Epithelial cell of esophagus (primary cell): ENCODE measurements at regions not wholly inside any gene's neighbourhood (a gene's known extent, or its start where the extent isn't known, plus 50 kb on each side); places are given as distances from the start of the nearest gene placed in this dataset.

Experiments
- DNase-seq: peaks from one replicate; pipeline ENCODE4 v3.0.0; 2010; ENCODE audit warnings: low read depth
- H3K4me3 ChIP-seq: 2 replicates; pipeline ENCODE4 v1.5.1; 2011; ENCODE audit warnings: mild to moderate bottlenecking, low read length, control low read depth
- TF ChIP-seq, protein P1 (sequence below): IDR thresholded peaks from 2 replicates; pipeline ENCODE4 v1.5.1; 2011; ENCODE audit warnings: low read depth, mild to moderate bottlenecking, low read length, control low read depth, inconsistent platforms; ENCODE audit not compliant: insufficient read depth; ENCODE audit errors: missing control alignments

DNA sequence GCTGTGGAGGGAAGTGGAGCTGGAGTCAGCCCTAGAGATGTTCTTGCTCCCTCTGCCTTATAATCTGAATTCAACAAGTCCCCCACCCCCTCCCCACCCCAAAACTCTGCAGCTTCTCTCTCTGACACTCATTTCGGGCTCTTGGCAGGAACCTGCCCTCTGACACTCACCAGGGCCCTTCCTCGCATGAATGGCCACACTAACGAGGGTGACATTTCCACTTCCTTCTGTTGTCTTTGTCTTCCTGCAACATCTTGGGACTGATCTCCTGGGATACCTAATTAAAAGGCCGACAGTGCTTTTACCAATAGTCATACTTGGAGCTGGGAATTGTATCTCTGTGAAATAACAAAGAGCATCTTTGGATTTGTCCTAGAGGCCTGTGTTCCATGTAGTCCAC, 106.9 kb upstream of the PIRT start:
- TF ChIP-seq, protein P1, sequence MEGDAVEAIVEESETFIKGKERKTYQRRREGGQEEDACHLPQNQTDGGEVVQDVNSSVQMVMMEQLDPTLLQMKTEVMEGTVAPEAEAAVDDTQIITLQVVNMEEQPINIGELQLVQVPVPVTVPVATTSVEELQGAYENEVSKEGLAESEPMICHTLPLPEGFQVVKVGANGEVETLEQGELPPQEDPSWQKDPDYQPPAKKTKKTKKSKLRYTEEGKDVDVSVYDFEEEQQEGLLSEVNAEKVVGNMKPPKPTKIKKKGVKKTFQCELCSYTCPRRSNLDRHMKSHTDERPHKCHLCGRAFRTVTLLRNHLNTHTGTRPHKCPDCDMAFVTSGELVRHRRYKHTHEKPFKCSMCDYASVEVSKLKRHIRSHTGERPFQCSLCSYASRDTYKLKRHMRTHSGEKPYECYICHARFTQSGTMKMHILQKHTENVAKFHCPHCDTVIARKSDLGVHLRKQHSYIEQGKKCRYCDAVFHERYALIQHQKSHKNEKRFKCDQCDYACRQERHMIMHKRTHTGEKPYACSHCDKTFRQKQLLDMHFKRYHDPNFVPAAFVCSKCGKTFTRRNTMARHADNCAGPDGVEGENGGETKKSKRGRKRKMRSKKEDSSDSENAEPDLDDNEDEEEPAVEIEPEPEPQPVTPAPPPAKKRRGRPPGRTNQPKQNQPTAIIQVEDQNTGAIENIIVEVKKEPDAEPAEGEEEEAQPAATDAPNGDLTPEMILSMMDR = no peak
- no peak for DNase-seq
- no peak overlapping the region for H3K4me3 ChIP-seq

DNA sequence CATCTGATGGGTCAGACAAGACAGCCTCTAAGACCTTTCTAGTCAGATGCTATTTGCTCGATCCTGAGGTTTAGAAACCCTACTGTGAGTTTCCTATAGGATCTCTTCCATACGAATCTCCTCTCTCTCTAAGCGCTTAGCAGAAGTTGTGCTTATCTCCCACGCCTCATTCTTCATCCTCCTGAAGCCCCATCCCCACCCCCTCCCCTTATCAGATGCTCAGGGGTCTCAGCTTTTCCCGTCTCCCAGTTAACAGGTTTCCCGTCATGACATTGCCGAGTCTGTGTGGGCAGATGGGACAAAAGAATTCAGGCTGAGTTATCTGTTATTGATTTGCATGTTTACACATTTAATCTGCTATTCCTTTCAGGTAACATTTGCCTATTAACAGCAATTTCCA, 99.0 kb upstream of the PIRT start:
- TF ChIP-seq, protein P1 = no peak
- no peak for DNase-seq
- H3K4me3 ChIP-seq = no peak overlapping the region

DNA sequence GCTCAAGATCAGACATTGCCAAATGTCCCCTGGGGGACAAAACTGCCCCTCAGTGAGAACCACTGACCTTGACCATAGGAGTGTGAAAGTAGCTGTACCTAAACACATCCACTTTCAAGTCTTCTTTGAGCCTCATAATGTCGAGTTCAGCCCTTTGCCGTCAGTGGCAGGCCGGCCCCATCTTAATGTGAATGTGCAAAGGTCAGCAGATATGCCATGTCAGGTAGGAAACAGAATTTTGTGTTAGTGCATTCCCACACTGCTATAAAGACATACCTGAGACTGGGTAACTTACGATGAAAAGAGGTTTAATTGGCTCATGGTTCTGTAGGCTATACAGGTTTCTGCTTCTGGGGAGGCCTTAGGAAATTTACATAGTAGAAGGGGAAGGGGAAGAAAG, 95.1 kb upstream of the PIRT start:
- no peak overlapping the region for H3K4me3 ChIP-seq
- DNase-seq = no peak
- TF ChIP-seq, protein P1 = no peak

DNA sequence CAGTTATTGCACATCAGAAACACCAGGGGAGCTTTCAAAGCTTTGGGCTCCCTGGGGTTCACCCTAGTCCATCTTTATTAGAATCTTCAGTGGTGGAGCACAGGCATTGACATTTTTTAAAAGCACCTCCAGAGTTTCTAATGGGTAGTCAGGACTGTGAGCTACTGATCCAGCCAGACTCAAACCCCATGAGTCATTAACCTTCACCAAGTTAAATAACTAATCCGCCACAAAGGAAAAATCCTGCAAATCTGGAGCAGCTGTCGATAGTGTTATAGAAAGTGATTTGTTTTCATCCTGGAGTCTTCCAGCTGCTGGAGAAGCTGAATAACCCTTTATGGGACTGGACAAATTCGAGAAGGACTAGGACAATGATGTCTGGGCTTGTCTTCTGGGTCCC, 93.2 kb upstream of the PIRT start:
- TF ChIP-seq, protein P1 = no peak
- no peak for DNase-seq
- no peak overlapping the region for H3K4me3 ChIP-seq

DNA sequence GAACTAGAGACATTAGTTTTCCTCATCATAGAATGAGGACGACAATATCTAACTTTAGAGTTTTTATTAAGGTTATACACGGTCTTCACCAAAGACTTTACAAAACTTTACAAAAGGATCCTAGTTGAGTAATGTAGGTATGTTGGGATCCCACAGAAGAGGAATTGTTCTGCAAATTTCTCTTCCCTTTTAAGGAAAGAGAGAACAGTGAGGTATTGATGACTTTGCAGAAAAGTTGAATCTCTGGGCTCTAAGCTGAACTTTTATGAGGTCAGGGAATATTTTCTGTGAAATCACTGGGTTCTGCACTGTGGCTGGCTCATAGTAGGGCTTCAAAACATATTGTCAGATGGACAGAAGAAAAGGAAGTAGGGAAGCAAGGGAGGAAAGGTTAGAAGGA, 89.8 kb upstream of the PIRT start:
- no peak for DNase-seq
- TF ChIP-seq, protein P1 = no peak
- no peak overlapping the region for H3K4me3 ChIP-seq

DNA sequence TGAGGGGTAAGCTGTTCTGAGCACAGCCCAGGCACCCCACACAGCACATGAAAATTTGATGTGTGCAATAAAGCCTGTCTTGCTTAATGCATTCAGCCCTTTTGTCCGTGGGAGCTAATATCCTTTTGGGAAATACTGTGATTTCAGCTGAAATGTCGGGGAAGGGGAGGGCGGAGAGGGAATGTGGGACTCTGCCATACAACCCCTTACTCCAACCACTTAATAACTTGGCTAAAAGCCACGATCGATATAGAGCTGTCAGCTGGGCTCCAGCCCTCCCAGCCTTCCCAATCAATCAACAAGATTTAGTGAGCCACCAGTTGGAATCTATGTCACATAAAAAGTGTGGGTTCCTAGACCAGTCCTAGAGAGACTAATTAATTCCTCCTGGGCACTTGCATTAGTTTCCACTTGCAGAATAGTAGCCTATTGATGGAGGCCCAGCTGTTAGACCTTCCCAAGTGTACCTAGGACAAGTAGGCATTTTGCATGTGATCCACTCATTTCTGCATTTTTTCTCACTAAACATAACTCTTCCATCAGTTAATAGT, 82.7 kb upstream of the PIRT start:
- TF ChIP-seq, protein P1 = no peak
- DNase-seq = no peak

DNA sequence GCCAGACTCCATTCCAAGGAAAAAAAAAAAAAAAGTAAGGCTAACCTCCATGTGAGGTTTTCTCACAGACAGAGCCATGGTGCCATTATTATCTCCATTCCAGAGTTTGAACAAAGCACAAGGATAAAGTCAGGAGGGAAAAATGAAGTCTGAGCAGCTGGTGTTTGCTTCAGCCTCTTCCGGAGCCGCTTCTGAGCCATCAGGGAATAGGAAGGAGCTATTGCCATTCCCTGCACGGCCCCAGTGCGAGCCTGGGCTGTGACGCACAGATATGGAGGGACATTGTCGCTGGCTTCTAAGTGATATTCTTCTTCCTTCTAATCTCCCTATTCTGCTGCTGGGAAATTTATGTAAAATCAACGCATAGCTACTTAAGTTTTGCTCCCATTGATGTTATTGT, 69.5 kb upstream of the PIRT start:
- no peak overlapping the region for H3K4me3 ChIP-seq
- TF ChIP-seq, protein P1 = no peak
- no peak for DNase-seq

More for the DNA sequence above, 82.7 kb upstream of the PIRT start:
- H3K4me3 ChIP-seq = no peak overlapping the region
